CD14-positive monocyte (primary cell): ENCODE measurements at regions not wholly inside any gene's neighbourhood (a gene's known extent, or its start where the extent isn't known, plus 50 kb on each side); places are given as distances from the start of the nearest gene placed in this dataset.

ENCODE experiments used
- DNase-seq, 3 donors: peaks; one replicate each; pipeline ENCODE4 v3.0.0-alpha.2; 2011 to 2022
- H2AFZ ChIP-seq: 2 replicates; pipeline ENCODE4 v1.6.0; 2012; ENCODE audit warnings: mild to moderate bottlenecking, low read depth, low read length, inconsistent platforms; ENCODE audit not compliant: insufficient read depth, poor library complexity, severe bottlenecking
- H3K27ac ChIP-seq, 2 donors: 1 replicate in 1 of 2; 2 replicates in 1 of 2; pipeline ENCODE4 v1.5.1; 2012 to 2013; ENCODE audit warnings: low read length in 2 of 2, control low read depth in 1 of 2, inconsistent platforms in 1 of 2, low read depth in 1 of 2, mild to moderate bottlenecking in 1 of 2
- H3K27me3 ChIP-seq, 2 donors: one replicate each; pipeline versions ENCODE4 v1.6.0 to v1.6.1; 2011 to 2013; ENCODE audit warnings: low read length in 2 of 2; ENCODE audit not compliant: control insufficient read depth in 2 of 2, insufficient read depth in 2 of 2
- H3K36me3 ChIP-seq, 2 donors: replicated peaks in 1 of 2; 1 replicate in 1 of 2; 2 replicates in 1 of 2; pipeline versions ENCODE4 v1.5.1 to v1.6.1; 2012 to 2013; ENCODE audit warnings: low read length in 2 of 2, control low read depth in 1 of 2, inconsistent platforms in 1 of 2, mild to moderate bottlenecking in 1 of 2; ENCODE audit not compliant: insufficient read depth in 2 of 2, control insufficient read depth in 1 of 2
- H3K4me1 ChIP-seq, 2 donors: 1 replicate in 1 of 2; 2 replicates in 1 of 2; pipeline versions ENCODE4 v1.5.1 to v1.6.1; 2012 to 2013; ENCODE audit warnings: low read length in 2 of 2, control low read depth in 1 of 2, inconsistent platforms in 1 of 2, mild to moderate bottlenecking in 1 of 2, moderate library complexity in 1 of 2; ENCODE audit not compliant: insufficient read depth in 2 of 2, control insufficient read depth in 1 of 2
- H3K4me2 ChIP-seq: replicated peaks from 2 replicates; pipeline ENCODE3; 2012; ENCODE audit warnings: low read length, moderate library complexity, mild to moderate bottlenecking; ENCODE audit not compliant: poor library complexity, severe bottlenecking; ENCODE audit errors: extremely low read depth
- H3K4me3 ChIP-seq, 3 experiments: fragments of 200-600 bp in 1 of 3; sonication (generic) in 1 of 3; replicated peaks in 1 of 3; 1 replicate in 2 of 3; 2 replicates in 1 of 3; pipeline ENCODE4 v1.5.1; 2011 to 2013; ENCODE audit warnings: low read length in 3 of 3, mild to moderate bottlenecking in 3 of 3, control low read depth in 2 of 3, low read depth in 2 of 3, inconsistent platforms in 1 of 3, moderate library complexity in 1 of 3
- H3K79me2 ChIP-seq: 2 replicates; pipeline ENCODE4 v1.6.0; 2012; ENCODE audit warnings: mild to moderate bottlenecking, control low read depth, inconsistent platforms, low read length, moderate library complexity; ENCODE audit not compliant: insufficient read depth
- H3K9ac ChIP-seq: 2 replicates; pipeline ENCODE4 v1.6.0; 2017; ENCODE audit warnings: low read length, mild to moderate bottlenecking; ENCODE audit not compliant: insufficient read depth, poor library complexity, severe bottlenecking
- H3K9me3 ChIP-seq, 2 donors: replicated peaks in 1 of 2; 1 replicate in 1 of 2; 2 replicates in 1 of 2; pipeline versions ENCODE4 v1.5.1 to v1.6.1; 2012 to 2013; ENCODE audit warnings: low read length in 2 of 2, control low read depth in 1 of 2; ENCODE audit not compliant: control insufficient read depth in 1 of 2, insufficient read depth in 1 of 2
- H4K20me1 ChIP-seq: 2 replicates; pipeline ENCODE4 v1.6.0; 2012; ENCODE audit warnings: mild to moderate bottlenecking, low read length, control low read depth, moderate library complexity; ENCODE audit not compliant: insufficient read depth
- H3K27ac Mint-ChIP-seq, 7 donors: one replicate each; pipeline ENCODE4 v1.8.0; 2020; ENCODE audit warnings: mild to moderate bottlenecking in 7 of 7, mixed read lengths in 7 of 7, moderate library complexity in 6 of 7, inconsistent platforms in 2 of 7
- H3K27me3 Mint-ChIP-seq, 3 donors: one replicate each; pipeline ENCODE4 v1.8.0; 2021 to 2022; ENCODE audit warnings: low read depth in 3 of 3, mild to moderate bottlenecking in 3 of 3, mixed read lengths in 3 of 3, moderate library complexity in 3 of 3, inconsistent platforms in 1 of 3
- H3K36me3 Mint-ChIP-seq, 2 donors: one replicate each; pipeline ENCODE4 v1.8.0; 2020; ENCODE audit warnings: mixed read lengths in 2 of 2, inconsistent platforms in 1 of 2, mild to moderate bottlenecking in 1 of 2
- H3K4me1 Mint-ChIP-seq: one replicate; pipeline ENCODE4 v1.8.0; 2020; ENCODE audit warnings: mild to moderate bottlenecking, mixed read lengths
- H3K4me3 Mint-ChIP-seq, 2 donors: one replicate each; pipeline ENCODE4 v1.8.0; 2020; ENCODE audit warnings: mild to moderate bottlenecking in 2 of 2, mixed read lengths in 2 of 2, moderate library complexity in 1 of 2
- H3K9me3 Mint-ChIP-seq, 7 donors: one replicate each; pipeline ENCODE4 v1.8.0; 2020 to 2022; ENCODE audit warnings: mixed read lengths in 7 of 7, mild to moderate bottlenecking in 6 of 7, moderate library complexity in 6 of 7, inconsistent platforms in 2 of 7
- CTCF ChIP-seq: fragments of 200-600 bp; IDR thresholded peaks from one replicate; pipeline ENCODE4 v1.8.0; 2022; ENCODE audit warnings: antibody characterized with exemption, mild to moderate bottlenecking
- WGBS: methylation state at CpG from one replicate; pipeline ENCODE4 v1.1.5; 2013; ENCODE audit warnings: missing lambda C conversion rate; ENCODE audit not compliant: insufficient coverage; 5-methylcytosine and 5-hydroxymethylcytosine counted together
- intact Hi-C, 2 donors: fragments of 100-400 bp; cut with micrococcal nuclease; formaldehyde crosslinking; loops; one replicate each; pipeline versions ENCODE4 v1.15.0 to v1.15.1; 2023

- no peak overlapping the region for H3K4me2 ChIP-seq
- no peak for TF ChIP-seq CTCF
- 67% methylated on average over 2 of the region's 4 CpGs for WGBS
- intact Hi-C loops = no loop called here
- H3K9ac ChIP-seq = no peak overlapping the region
- Mint-ChIP-seq H3K9me3 (peaks cover 0 to 2% (median 0%) of the 10 kb centered on the region in 7 donors), H3K4me3 (no peak overlapping the region), H3K27me3 (peaks cover 2 to 6% (median 3%) of the 10 kb centered on the region in 3 donors), H3K4me1 (peaks cover 3% of the 10 kb centered on the region), H3K36me3 (no peaks in the 10 kb centered on the region), H3K27ac (no peak overlapping the region)
- no peaks in the 10 kb centered on the region for H4K20me1 ChIP-seq
- H3K9me3 ChIP-seq = no peaks in the 10 kb centered on the region
- DNase-seq = no peak
- no peak overlapping the region for H3K27ac ChIP-seq
- H3K4me1 ChIP-seq = no peaks in the 10 kb centered on the region
- no peaks in the 10 kb centered on the region for H3K79me2 ChIP-seq
- no peaks in the 10 kb centered on the region for H3K27me3 ChIP-seq
- H3K4me3 ChIP-seq = no peak overlapping the region
- no peaks in the 10 kb centered on the region for H3K36me3 ChIP-seq
- no peak overlapping the region for H2AFZ ChIP-seq
Observed at GRCh38 chr11:77523712-77524111, 49.8 kb upstream of the PAK1 start.
